Gastrocnemius medialis (tissue), 4 donors: ENCODE measurements at regions not wholly inside any gene's neighbourhood (a gene's known extent, or its start where the extent isn't known, plus 50 kb on each side); places are given as distances from the start of the nearest gene placed in this dataset.

Experiments used
- ATAC-seq, 2 donors: fragments of 150-250 bp; one replicate each; pipeline ENCODE4 v1.9.1; 2016
- DNase-seq, 2 donors: peaks; one replicate each; pipeline ENCODE4 v3.0.0-alpha.2; 2019
- H3K27ac ChIP-seq, 4 donors: fragments of 200-600 bp; sonication (generic); 1 replicate in 1 of 4; 2 replicates in 3 of 4; pipeline ENCODE4 v1.5.1; 2016 to 2018; ENCODE audit warnings: mild to moderate bottlenecking in 2 of 4, moderate library complexity in 1 of 4
- H3K27me3 ChIP-seq, 3 donors: fragments of 200-600 bp; sonication (generic) in 2 of 3; 1 replicate in 1 of 3; 2 replicates in 2 of 3; pipeline versions ENCODE4 v1.5.1 to v1.6.0; 2016 to 2019; ENCODE audit warnings: mild to moderate bottlenecking in 1 of 3, moderate library complexity in 1 of 3
- H3K36me3 ChIP-seq, 2 donors: fragments of 200-600 bp; sonication (generic) in 1 of 2; one replicate each; pipeline ENCODE4 v1.5.1; 2017 to 2018
- H3K4me1 ChIP-seq, 2 donors: fragments of 200-600 bp; sonication (generic) in 1 of 2; one replicate each; pipeline ENCODE4 v1.5.1; 2016 to 2017; ENCODE audit warnings: mild to moderate bottlenecking in 2 of 2
- H3K4me3 ChIP-seq, 4 donors: fragments of 200-600 bp; sonication (generic) in 3 of 4; 1 replicate in 1 of 4; 2 replicates in 3 of 4; pipeline ENCODE4 v1.5.1; 2016 to 2019; ENCODE audit warnings: mild to moderate bottlenecking in 2 of 4
- H3K9me3 ChIP-seq, 3 donors: fragments of 200-600 bp; sonication (generic) in 2 of 3; 1 replicate in 1 of 3; 2 replicates in 2 of 3; pipeline ENCODE4 v1.5.1; 2016 to 2019
- POLR2A ChIP-seq, 2 donors: fragments of 450-650 bp; IDR thresholded peaks; one replicate each; pipeline ENCODE4 v1.6.1; 2017; ENCODE audit warnings: antibody characterized with exemption in 2 of 2, mild to moderate bottlenecking in 2 of 2, moderate library complexity in 2 of 2
- in situ Hi-C, 4 donors: fragments of 200-750 bp; cut with MboI; loops; one replicate each; pipeline versions ENCODE4 v1.15.0 to v1.8.0; 2017; ENCODE audit warnings: low sequenced_read_pairs in 4 of 4
- intact Hi-C: fragments of 100-400 bp; cut with DNase I; formaldehyde crosslinking; loops from one replicate; pipeline ENCODE4 v1.15.1; 2023; ENCODE audit warnings: low total_unique reads
- TF ChIP-seq, protein P1 (sequence below), 5 experiments: fragments of 450-650 bp in 3 of 5; fragments of 200-600 bp in 2 of 5; sonication (generic) in 2 of 5; IDR thresholded peaks in 4 of 5; conservative IDR thresholded peaks in 1 of 5; 1 replicate in 4 of 5; 2 replicates in 1 of 5; pipeline ENCODE4 v1.5.1; 2016 to 2019; ENCODE audit warnings: antibody characterized with exemption in 5 of 5, mild to moderate bottlenecking in 3 of 5, moderate library complexity in 3 of 5

- Histone ChIP-seq H3K4me3 (no peak overlapping the region), H3K9me3 (no peaks in the 10 kb centered on the region), H3K27me3 (no peaks in the 10 kb centered on the region), H3K4me1 (no peaks in the 10 kb centered on the region), H3K36me3 (no peaks in the 10 kb centered on the region), H3K27ac (no peak overlapping the region)
- in situ Hi-C loops (no loop called here), intact Hi-C loops (no loop called here)
- no peak for DNase-seq
- TF ChIP-seq POLR2A (IDR thresholded peaks at IDR 0.05) = no peak
- TF ChIP-seq, protein P1, sequence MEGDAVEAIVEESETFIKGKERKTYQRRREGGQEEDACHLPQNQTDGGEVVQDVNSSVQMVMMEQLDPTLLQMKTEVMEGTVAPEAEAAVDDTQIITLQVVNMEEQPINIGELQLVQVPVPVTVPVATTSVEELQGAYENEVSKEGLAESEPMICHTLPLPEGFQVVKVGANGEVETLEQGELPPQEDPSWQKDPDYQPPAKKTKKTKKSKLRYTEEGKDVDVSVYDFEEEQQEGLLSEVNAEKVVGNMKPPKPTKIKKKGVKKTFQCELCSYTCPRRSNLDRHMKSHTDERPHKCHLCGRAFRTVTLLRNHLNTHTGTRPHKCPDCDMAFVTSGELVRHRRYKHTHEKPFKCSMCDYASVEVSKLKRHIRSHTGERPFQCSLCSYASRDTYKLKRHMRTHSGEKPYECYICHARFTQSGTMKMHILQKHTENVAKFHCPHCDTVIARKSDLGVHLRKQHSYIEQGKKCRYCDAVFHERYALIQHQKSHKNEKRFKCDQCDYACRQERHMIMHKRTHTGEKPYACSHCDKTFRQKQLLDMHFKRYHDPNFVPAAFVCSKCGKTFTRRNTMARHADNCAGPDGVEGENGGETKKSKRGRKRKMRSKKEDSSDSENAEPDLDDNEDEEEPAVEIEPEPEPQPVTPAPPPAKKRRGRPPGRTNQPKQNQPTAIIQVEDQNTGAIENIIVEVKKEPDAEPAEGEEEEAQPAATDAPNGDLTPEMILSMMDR (IDR thresholded peaks at IDR 0.05 in 4 of 5, conservative IDR thresholded peaks at IDR 0.05 in 1 of 5) = no peak
- ATAC-seq = no peak
These were observed 190.7 kb upstream of the CCND2 start for GRCh38 chr12:4082809-4083403.

DNA sequence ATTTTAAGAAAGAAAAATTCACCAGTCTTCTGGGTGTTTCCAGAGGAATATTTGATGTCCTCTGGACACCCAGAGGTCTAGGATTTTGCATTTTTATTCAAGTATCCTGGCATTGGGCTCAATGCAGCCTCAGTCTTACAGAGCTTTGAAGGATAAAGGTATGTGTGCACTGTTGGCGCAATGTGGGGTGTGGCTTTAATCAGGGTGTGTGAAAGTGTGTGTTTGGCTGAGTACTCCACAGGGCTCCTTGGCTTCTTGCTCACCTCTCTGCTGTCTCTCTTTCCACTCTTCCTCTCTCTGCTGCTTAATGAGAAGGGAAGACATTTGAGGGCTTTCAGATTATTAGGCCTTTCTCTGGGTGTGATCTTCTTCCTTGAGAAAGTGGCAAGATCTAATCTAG is 193.3 kb upstream of the CCND2 start:
- no peak for DNase-seq
- ATAC-seq = no peak
- no peaks in the 10 kb centered on the region for H3K27me3 ChIP-seq
- H3K27ac ChIP-seq = no peak overlapping the region
- TF ChIP-seq, protein P1 (IDR thresholded peaks at IDR 0.05 in 4 of 5, conservative IDR thresholded peaks at IDR 0.05 in 1 of 5) = no peak
- no peak for TF ChIP-seq POLR2A (IDR thresholded peaks at IDR 0.05)
- H3K4me1 ChIP-seq = no peaks in the 10 kb centered on the region
- H3K9me3 ChIP-seq = no peaks in the 10 kb centered on the region
- in situ Hi-C loops = no loop called here
- no peak overlapping the region for H3K4me3 ChIP-seq
- intact Hi-C loops = no loop called here
- no peaks in the 10 kb centered on the region for H3K36me3 ChIP-seq

- Histone ChIP-seq H3K9me3 (no peaks in the 10 kb centered on the region), H3K4me3 (no peak overlapping the region), H3K4me1 (no peaks in the 10 kb centered on the region), H3K36me3 (no peaks in the 10 kb centered on the region), H3K27me3 (no peaks in the 10 kb centered on the region), H3K27ac (no peak overlapping the region)
- intact Hi-C loops (no loop called here), in situ Hi-C loops (no loop called here)
- TF ChIP-seq, protein P1 (IDR thresholded peaks at IDR 0.05 in 4 of 5, conservative IDR thresholded peaks at IDR 0.05 in 1 of 5) = no peak
- no peak for TF ChIP-seq POLR2A (IDR thresholded peaks at IDR 0.05)
- DNase-seq = no peak
- no peak for ATAC-seq
These were observed 199.4 kb upstream of the CCND2 start for GRCh38 chr12:4074129-4074528.

DNA sequence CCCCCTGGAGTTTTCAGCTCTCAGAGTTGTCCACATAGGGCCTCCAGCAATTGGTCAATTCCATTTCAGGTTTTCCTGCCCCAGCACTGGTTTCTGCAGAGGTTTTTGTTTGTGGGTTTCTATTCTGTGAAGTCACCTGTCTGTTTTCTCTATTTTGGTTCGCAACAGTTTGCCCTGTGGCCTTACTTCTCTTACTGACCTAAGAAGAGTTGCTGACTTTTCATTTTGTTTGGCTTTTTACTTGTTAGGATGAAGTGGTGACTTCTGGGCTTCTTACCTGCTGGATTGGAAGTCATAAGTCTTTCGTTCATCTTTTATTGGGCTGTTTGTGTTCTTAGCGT is 196.4 kb upstream of the PARP11 start:
- in situ Hi-C loops = no loop called here
- DNase-seq (no peak), ATAC-seq (no peak)
- no peaks in the 10 kb centered on the region for H3K36me3 ChIP-seq
- no peaks in the 10 kb centered on the region for H3K4me1 ChIP-seq
- no peak overlapping the region for H3K4me3 ChIP-seq
- no peak overlapping the region for H3K27ac ChIP-seq
- intact Hi-C loops = no loop called here
- peaks cover 0 to 4% (median 0%) of the 10 kb centered on the region in 3 donors for H3K27me3 ChIP-seq
- TF ChIP-seq, protein P1 (IDR thresholded peaks at IDR 0.05 in 4 of 5, conservative IDR thresholded peaks at IDR 0.05 in 1 of 5) = no peak
- no peak for TF ChIP-seq POLR2A (IDR thresholded peaks at IDR 0.05)
- no peaks in the 10 kb centered on the region for H3K9me3 ChIP-seq
